ENCODE measurements at regions not wholly inside any gene's neighbourhood (a gene's known extent, or its start where the extent isn't known, plus 50 kb on each side); places are given as distances from the start of the nearest gene placed in this dataset.

- Histone ChIP-seq H3K14ac (ENCODE audit: insufficient read length) (no peak overlapping the region), H3K56ac (replicated peaks; ENCODE audit: insufficient read length, low read depth, low read length) (no peak overlapping the region), H3K27me3 (replicated peaks in 1 of 4; ENCODE audit: control insufficient read depth in 3 of 4, extremely low read depth in 1 of 4, insufficient read depth in 3 of 4, low read length in 3 of 4) (no peaks in the 10 kb centered on the region), H3K4me3 (ENCODE audit: extremely low read depth in 1 of 4, insufficient read depth in 2 of 4, low read depth in 3 of 4, low read length in 4 of 4) (no peak overlapping the region), H2AK5ac (ENCODE audit: low read depth, low read length) (no peak overlapping the region), H3K23ac (ENCODE audit: insufficient read length) (no peak overlapping the region), H4K5ac (ENCODE audit: insufficient read length, low read depth, low read length) (no peak overlapping the region), H3K79me1 (ENCODE audit: low read depth, low read length) (no peaks in the 10 kb centered on the region), H2BK12ac (ENCODE audit: low read depth, low read length) (no peak overlapping the region), H3K27ac (ENCODE audit: low read depth, low read length) (no peak overlapping the region), H3K4me2 (ENCODE audit: insufficient read depth in 1 of 2, low read depth in 2 of 2, low read length in 2 of 2) (no peak overlapping the region), H4K8ac (ENCODE audit: extremely low read depth, insufficient read depth, low read length) (no peak overlapping the region; the same call in 1 of the 2 replicates), H3K9ac (replicated peaks in 1 of 4; ENCODE audit: extremely low read depth in 1 of 4, low read depth in 3 of 4, low read length in 3 of 4) (no peak overlapping the region), H3K9me3 (ENCODE audit: insufficient read depth in 2 of 2, low read depth in 1 of 2, low read length in 1 of 2) (no peaks in the 10 kb centered on the region), H4K20me1 (replicated peaks in 1 of 2; ENCODE audit: control insufficient read depth in 1 of 2, insufficient read depth in 2 of 2, low read length in 2 of 2) (no peaks in the 10 kb centered on the region), H3K4me1 (replicated peaks in 1 of 4; ENCODE audit: control insufficient read depth in 3 of 4, insufficient read depth in 4 of 4, low read length in 3 of 4) (no peaks in the 10 kb centered on the region), H4K91ac (replicated peaks; ENCODE audit: insufficient read length, low read length) (peak overlapping the region; percentile 19), H3K23me2 (ENCODE audit: low read depth, low read length) (no peaks in the 10 kb centered on the region), H3K79me2 (ENCODE audit: control insufficient read depth in 1 of 2, insufficient read depth in 2 of 2, low read length in 2 of 2) (no peaks in the 10 kb centered on the region), H2BK120ac (replicated peaks; ENCODE audit: low read depth, low read length) (no peak overlapping the region), H3K36me3 (ENCODE audit: control insufficient read depth in 2 of 4, insufficient read depth in 4 of 4, low read length in 3 of 4) (no peaks in the 10 kb centered on the region), H2BK20ac (ENCODE audit: low read length) (no peak overlapping the region), H2BK15ac (ENCODE audit: low read length) (no peak overlapping the region), H3K18ac (ENCODE audit: extremely low read depth, low read length) (no peak overlapping the region), H2BK5ac (ENCODE audit: low read depth, low read length) (no peak overlapping the region), H2AFZ (ENCODE audit: low read length) (no peak overlapping the region), H3K4ac (replicated peaks; ENCODE audit: insufficient read length, low read depth, low read length) (no peak overlapping the region)
- 80% methylated on average over 4 of the region's 4 CpGs; no CpG with 5 or more reads in 1 of the 2 experiments for WGBS, 2 experiments (ENCODE audit: extremely low coverage in 1 of 2, insufficient coverage in 1 of 2, insufficient read length in 1 of 2, insufficient replicate concordance in 2 of 2, low coverage in 1 of 2, low lambda C conversion rate in 2 of 2, missing lambda C conversion rate in 1 of 2)
- ChIA-PET CTCF (ENCODE audit: partially characterized antibody) (interaction anchor here (0.8 to 10.7 kb wide), 4 partner anchors 36 to 582 kb away, joined by 3 to 125 read pairs (median 5); no protein-coding TSS in a partner anchor), POLR2A (ENCODE audit: partially characterized antibody) (no interaction called here)
- DNase-seq (ENCODE audit: low read depth in 1 of 2, low spot score in 2 of 2) (no peak), FAIRE-seq (no peak)
- TF ChIP-seq SIX5 (IDR thresholded peaks at IDR 0.05; ENCODE audit: low read depth, low read length) = no peak
- no peak for TF ChIP-seq MAFK (IDR thresholded peaks at IDR 0.05; ENCODE audit: low read depth, low read length)
- no peak for TF ChIP-seq JUN (IDR thresholded peaks at IDR 0.05; ENCODE audit: low read depth, low read length)
- TF ChIP-seq KDM5A (IDR thresholded peaks at IDR 0.05; ENCODE audit: low read length) = no peak
- TF ChIP-seq POLR2AphosphoS5 (IDR thresholded peaks at IDR 0.05; ENCODE audit: low read depth, low read length) = no peak
- no peak for TF ChIP-seq E2F6 (IDR thresholded peaks at IDR 0.05)
- TF ChIP-seq TEAD4 (IDR thresholded peaks at IDR 0.05; ENCODE audit: low read depth, low read length) = no peak
- no peak for TF ChIP-seq SAP30 (IDR thresholded peaks at IDR 0.05; ENCODE audit: insufficient read depth, insufficient replicate concordance, low read length)
Observed at GRCh38 chr1:115185336-115185735, 96.0 kb upstream of the TSPAN2 start.

Data from H1 (cell line).